Kidney (tissue), 13 donors: ENCODE measurements at regions not wholly inside any gene's neighbourhood (a gene's known extent, or its start where the extent isn't known, plus 50 kb on each side); places are given as distances from the start of the nearest gene placed in this dataset.

Experiments used
- DNase-seq, 5 donors: peaks; one replicate each; pipeline ENCODE4 v3.0.0-alpha.2; 2013 to 2020
- FAIRE-seq: peaks from 2 replicates; lab custom pipeline; 2012; peaks lifted over from hg19 to GRCh38; lab: Jason Lieb, UNC
- H3K27ac ChIP-seq, 2 donors: one replicate each; pipeline ENCODE4 v1.7.0; 2013; ENCODE audit warnings: low read depth in 2 of 2, low read length in 2 of 2, inconsistent platforms in 1 of 2
- H3K27me3 ChIP-seq: one replicate; pipeline ENCODE4 v1.7.1; 2013; ENCODE audit warnings: low read length, inconsistent platforms; ENCODE audit not compliant: control insufficient read depth, insufficient read depth
- H3K36me3 ChIP-seq, 3 donors: one replicate each; pipeline versions ENCODE4 v1.7.0 to v1.7.1; 2013; ENCODE audit warnings: low read length in 3 of 3, control low read depth in 1 of 3, inconsistent platforms in 1 of 3; ENCODE audit not compliant: insufficient read depth in 3 of 3, control insufficient read depth in 2 of 3
- H3K4me1 ChIP-seq, 3 donors: one replicate each; pipeline versions ENCODE4 v1.7.0 to v1.7.1; 2013; ENCODE audit warnings: low read length in 3 of 3, inconsistent platforms in 1 of 3, low read depth in 1 of 3; ENCODE audit not compliant: control insufficient read depth in 2 of 3, insufficient read depth in 2 of 3
- H3K4me3 ChIP-seq, 3 donors: one replicate each; pipeline versions ENCODE4 v1.7.0 to v1.8.1; 2013; ENCODE audit warnings: low read length in 3 of 3, control low read depth in 1 of 3, inconsistent platforms in 1 of 3
- H3K9ac ChIP-seq, 3 donors: one replicate each; pipeline versions ENCODE4 v1.7.0 to v1.7.1; 2013; ENCODE audit warnings: low read length in 3 of 3, control low read depth in 1 of 3, inconsistent platforms in 1 of 3
- H3K9me3 ChIP-seq, 3 donors: one replicate each; pipeline versions ENCODE4 v1.7.0 to v1.7.1; 2013; ENCODE audit warnings: low read length in 3 of 3, control low read depth in 1 of 3, inconsistent platforms in 1 of 3; ENCODE audit not compliant: control insufficient read depth in 2 of 3, insufficient read depth in 1 of 3
- CTCF ChIP-seq: IDR thresholded peaks from 3 replicates; pipeline ENCODE4 v1.5.1; 2012; ENCODE audit warnings: mild to moderate bottlenecking, moderate library complexity, borderline replicate concordance; ENCODE audit not compliant: insufficient read depth; ENCODE audit errors: extremely low read depth
- intact Hi-C: fragments of 100-400 bp; cut with DNase I; formaldehyde crosslinking; loops from one replicate; pipeline ENCODE4 v1.11.1; 2022
- donor health status: control.
- donor health status: control.
- donor health status: control.
- donor health status: control.
- donor health status: control.
- donor health status: DM: yes; HTN: yes; CAD: no.
- donor health status: Normal renal cell carcinoma (clear cell type).

- no peak for TF ChIP-seq CTCF
- intact Hi-C loops: no loop called here
- Histone ChIP-seq H3K36me3 (no peaks in the 10 kb centered on the region), H3K9ac (no peak overlapping the region), H3K27ac (no peak overlapping the region), H3K27me3 (no peaks in the 10 kb centered on the region), H3K4me3 (no peak overlapping the region), H3K4me1 (no peaks in the 10 kb centered on the region), H3K9me3 (peaks cover 0 to 5% (median 0%) of the 10 kb centered on the region in 3 donors)
- no peak for DNase-seq
- no peak for FAIRE-seq
Measured at GRCh38 chr2:150385211-150385610, 102.3 kb downstream of the RND3 start.

- no peaks in the 10 kb centered on the region for H3K36me3 ChIP-seq
- no peak for TF ChIP-seq CTCF
- DNase-seq (no peak), FAIRE-seq (no peak)
- no peak overlapping the region for H3K9ac ChIP-seq
- H3K4me1 ChIP-seq: no peaks in the 10 kb centered on the region
- H3K9me3 ChIP-seq: peaks cover 0 to 5% (median 0%) of the 10 kb centered on the region in 3 donors
- H3K27ac ChIP-seq: no peak overlapping the region
- no peak overlapping the region for H3K4me3 ChIP-seq
- no peaks in the 10 kb centered on the region for H3K27me3 ChIP-seq
- intact Hi-C loops: no loop called here
Measured at GRCh38 chr2:150383587-150383986, 103.9 kb downstream of the RND3 start.

GRCh38 chr2:150379166-150379565 is 108.3 kb downstream of the RND3 start:
- Histone ChIP-seq H3K27me3 (no peaks in the 10 kb centered on the region), H3K9me3 (no peaks in the 10 kb centered on the region), H3K36me3 (no peaks in the 10 kb centered on the region), H3K27ac (no peak overlapping the region), H3K9ac (no peak overlapping the region), H3K4me1 (no peaks in the 10 kb centered on the region), H3K4me3 (no peak overlapping the region)
- no peak for TF ChIP-seq CTCF
- intact Hi-C loops: no loop called here
- FAIRE-seq (no peak), DNase-seq (no peak)

GRCh38 chr2:150378686-150379085 is 108.8 kb downstream of the RND3 start:
- FAIRE-seq (no peak), DNase-seq (no peak)
- Histone ChIP-seq H3K27ac (no peak overlapping the region), H3K4me1 (no peaks in the 10 kb centered on the region), H3K4me3 (no peak overlapping the region), H3K27me3 (no peaks in the 10 kb centered on the region), H3K36me3 (no peaks in the 10 kb centered on the region), H3K9ac (no peak overlapping the region), H3K9me3 (peaks cover 0 to under 1% (median 0%) of the 10 kb centered on the region in 3 donors)
- no peak for TF ChIP-seq CTCF
- intact Hi-C loops: no loop called here
